PC-3 (cell line): ENCODE measurements at regions not wholly inside any gene's neighbourhood (a gene's known extent, or its start where the extent isn't known, plus 50 kb on each side); places are given as distances from the start of the nearest gene placed in this dataset.

Experiments used
- EZH2 ChIP-seq: fragments of 300-600 bp; sonication (generic); IDR thresholded peaks from one replicate; pipeline ENCODE4 v1.6.1; 2017; ENCODE audit warnings: antibody characterized with exemption, mild to moderate bottlenecking, low read length; ENCODE audit not compliant: unreplicated experiment
- EZH2phosphoT487 ChIP-seq: fragments of 300-600 bp; sonication (generic); IDR thresholded peaks from 2 replicates; pipeline ENCODE4 v1.6.1; 2018; ENCODE audit warnings: mild to moderate bottlenecking, antibody characterized with exemption, low read length, borderline replicate concordance
- TF ChIP-seq, protein P1 (sequence below): fragments of 300-600 bp; sonication (generic); conservative IDR thresholded peaks from 2 replicates; pipeline ENCODE4 v1.5.1; 2017; ENCODE audit warnings: antibody characterized with exemption, low read depth, mild to moderate bottlenecking, low read length

DNA sequence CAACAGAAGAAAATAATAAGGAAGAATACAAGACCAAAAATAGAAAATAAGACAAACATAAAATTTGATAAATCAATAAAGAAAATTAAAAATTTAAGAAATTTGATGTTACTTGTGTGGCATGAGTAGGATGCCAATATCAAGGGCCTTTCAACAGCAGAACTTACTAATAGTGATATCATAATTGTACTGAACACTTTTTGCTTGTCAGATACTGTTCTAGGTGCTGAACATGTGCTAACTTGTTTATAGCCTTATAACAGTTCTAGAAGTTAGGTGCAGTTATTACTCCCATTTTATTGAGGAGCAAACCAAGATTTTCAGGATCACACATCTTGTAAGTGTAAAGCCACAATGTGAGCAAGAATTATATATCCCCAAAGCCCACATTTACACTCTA lies 546.0 kb upstream of the EPHA5 start:
- TF ChIP-seq, protein P1, sequence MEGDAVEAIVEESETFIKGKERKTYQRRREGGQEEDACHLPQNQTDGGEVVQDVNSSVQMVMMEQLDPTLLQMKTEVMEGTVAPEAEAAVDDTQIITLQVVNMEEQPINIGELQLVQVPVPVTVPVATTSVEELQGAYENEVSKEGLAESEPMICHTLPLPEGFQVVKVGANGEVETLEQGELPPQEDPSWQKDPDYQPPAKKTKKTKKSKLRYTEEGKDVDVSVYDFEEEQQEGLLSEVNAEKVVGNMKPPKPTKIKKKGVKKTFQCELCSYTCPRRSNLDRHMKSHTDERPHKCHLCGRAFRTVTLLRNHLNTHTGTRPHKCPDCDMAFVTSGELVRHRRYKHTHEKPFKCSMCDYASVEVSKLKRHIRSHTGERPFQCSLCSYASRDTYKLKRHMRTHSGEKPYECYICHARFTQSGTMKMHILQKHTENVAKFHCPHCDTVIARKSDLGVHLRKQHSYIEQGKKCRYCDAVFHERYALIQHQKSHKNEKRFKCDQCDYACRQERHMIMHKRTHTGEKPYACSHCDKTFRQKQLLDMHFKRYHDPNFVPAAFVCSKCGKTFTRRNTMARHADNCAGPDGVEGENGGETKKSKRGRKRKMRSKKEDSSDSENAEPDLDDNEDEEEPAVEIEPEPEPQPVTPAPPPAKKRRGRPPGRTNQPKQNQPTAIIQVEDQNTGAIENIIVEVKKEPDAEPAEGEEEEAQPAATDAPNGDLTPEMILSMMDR = no peak
- TF ChIP-seq EZH2phosphoT487 (no peak), EZH2 (no peak)
